ENCODE measurements at regions not wholly inside any gene's neighbourhood (a gene's known extent, or its start where the extent isn't known, plus 50 kb on each side); places are given as distances from the start of the nearest gene placed in this dataset.
"Not testable (repeated sequence)": the region's sequence is repeated elsewhere in the genome, so short reads cannot be mapped to it uniquely, and the experiment has no call there.

DNA sequence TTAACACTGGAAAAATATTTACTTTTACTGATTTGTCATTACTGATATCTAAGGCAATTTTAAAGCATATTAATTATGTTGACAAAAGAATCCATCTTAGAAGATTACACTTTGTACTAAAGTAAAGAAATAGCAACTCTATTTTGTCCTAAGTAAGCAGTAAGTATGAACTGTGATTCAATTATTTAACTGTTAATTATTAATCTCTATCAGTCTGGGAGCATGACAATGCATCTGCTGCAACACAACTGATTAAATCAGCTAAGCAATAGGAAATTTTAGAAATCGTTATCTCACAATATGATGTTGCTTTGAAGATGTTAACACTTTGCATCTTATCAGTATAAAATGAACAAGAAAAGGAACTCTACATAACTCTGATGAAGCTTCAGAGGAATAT, 172.3 kb downstream of the DPY19L2 start:
- TF ChIP-seq, protein P1, sequence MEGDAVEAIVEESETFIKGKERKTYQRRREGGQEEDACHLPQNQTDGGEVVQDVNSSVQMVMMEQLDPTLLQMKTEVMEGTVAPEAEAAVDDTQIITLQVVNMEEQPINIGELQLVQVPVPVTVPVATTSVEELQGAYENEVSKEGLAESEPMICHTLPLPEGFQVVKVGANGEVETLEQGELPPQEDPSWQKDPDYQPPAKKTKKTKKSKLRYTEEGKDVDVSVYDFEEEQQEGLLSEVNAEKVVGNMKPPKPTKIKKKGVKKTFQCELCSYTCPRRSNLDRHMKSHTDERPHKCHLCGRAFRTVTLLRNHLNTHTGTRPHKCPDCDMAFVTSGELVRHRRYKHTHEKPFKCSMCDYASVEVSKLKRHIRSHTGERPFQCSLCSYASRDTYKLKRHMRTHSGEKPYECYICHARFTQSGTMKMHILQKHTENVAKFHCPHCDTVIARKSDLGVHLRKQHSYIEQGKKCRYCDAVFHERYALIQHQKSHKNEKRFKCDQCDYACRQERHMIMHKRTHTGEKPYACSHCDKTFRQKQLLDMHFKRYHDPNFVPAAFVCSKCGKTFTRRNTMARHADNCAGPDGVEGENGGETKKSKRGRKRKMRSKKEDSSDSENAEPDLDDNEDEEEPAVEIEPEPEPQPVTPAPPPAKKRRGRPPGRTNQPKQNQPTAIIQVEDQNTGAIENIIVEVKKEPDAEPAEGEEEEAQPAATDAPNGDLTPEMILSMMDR (IDR thresholded peaks at IDR 0.05; ENCODE audit: unreplicated experiment) = no peak
- Mint-ChIP-seq H3K36me3 (ENCODE audit: insufficient read depth, unreplicated experiment) (no peaks in the 10 kb centered on the region), H3K9me3 (ENCODE audit: unreplicated experiment) (peaks cover 8% of the 10 kb centered on the region), H3K4me1 (ENCODE audit: insufficient read depth, unreplicated experiment) (no peaks in the 10 kb centered on the region), H3K27ac (ENCODE audit: low read depth, unreplicated experiment) (no peak overlapping the region), H3K27me3 (ENCODE audit: insufficient read depth, unreplicated experiment) (peaks cover 96% of the 10 kb centered on the region), H3K4me3 (ENCODE audit: unreplicated experiment) (no peak overlapping the region)
- ChIA-PET CTCF (interaction anchor here (0.6 kb wide), 1 partner anchor 73 kb away, joined by 3 read pairs; no protein-coding TSS in a partner anchor), POLR2A (no interaction called here)
- no peak for DNase-seq (ENCODE audit: unreplicated experiment)
- BruUV-seq (replicated peaks) = no TSS peak
- intact Hi-C loops (cut with micrococcal nuclease) = no loop called here

DNA sequence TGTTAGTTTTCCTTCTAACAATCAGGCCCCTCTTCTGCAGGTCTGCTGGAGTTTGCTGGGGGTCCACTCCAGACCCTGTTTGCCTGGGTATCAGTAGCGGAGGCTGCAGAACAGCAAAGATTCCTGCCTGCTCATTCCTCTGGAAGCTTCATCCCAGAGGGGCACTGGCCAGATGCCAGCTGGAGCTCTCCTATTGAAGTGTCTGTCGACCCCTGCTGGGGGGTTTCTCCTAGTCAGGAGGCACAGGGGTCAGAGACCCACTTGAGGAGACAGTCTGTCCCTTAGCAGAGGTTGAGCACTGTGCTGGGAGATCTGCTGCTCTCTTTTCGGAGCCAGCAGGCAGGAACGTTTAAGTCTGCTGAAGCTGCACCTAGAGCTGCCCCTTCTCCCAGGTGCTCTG, 174.9 kb downstream of the DPY19L2 start:
- POLR2A ChIA-PET; intact Hi-C loops (cut with micrococcal nuclease); BruUV-seq (replicated peaks); H3K27ac Mint-ChIP-seq (ENCODE audit: low read depth, unreplicated experiment); DNase-seq (ENCODE audit: unreplicated experiment); H3K9me3 Mint-ChIP-seq (ENCODE audit: unreplicated experiment); CTCF ChIA-PET; H3K4me1 Mint-ChIP-seq (ENCODE audit: insufficient read depth, unreplicated experiment); H3K36me3 Mint-ChIP-seq (ENCODE audit: insufficient read depth, unreplicated experiment); H3K4me3 Mint-ChIP-seq (ENCODE audit: unreplicated experiment): not testable (repeated sequence)
- peaks cover 86% of the 10 kb centered on the region for H3K27me3 Mint-ChIP-seq (ENCODE audit: insufficient read depth, unreplicated experiment)

DNA sequence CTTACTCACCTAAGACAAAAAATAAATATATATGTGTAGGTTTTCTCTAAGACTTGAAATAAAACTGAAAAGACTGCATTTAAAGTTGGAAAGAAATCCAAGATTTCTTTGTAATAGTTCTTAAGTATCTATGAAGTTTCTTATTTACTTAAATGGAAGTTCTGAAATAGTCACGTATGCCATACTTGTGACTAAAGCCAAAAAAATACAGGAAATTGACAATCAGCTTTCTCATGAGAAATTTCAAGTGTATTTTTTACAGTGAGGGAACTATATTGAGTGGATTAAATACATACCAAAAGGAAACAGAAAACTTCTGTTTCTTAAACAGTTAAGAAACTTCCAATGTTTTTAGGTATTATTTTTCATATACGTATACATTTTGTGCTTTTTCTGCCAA, 188.1 kb downstream of the DPY19L2 start:
- TF ChIP-seq, protein P1 (IDR thresholded peaks at IDR 0.05; ENCODE audit: unreplicated experiment) = no peak
- ChIA-PET POLR2A (interaction anchor here (0.5 kb wide), 1 partner anchor 357 kb away, joined by 3 read pairs; no protein-coding TSS in a partner anchor), CTCF (interaction anchor here (0.6 kb wide), 1 partner anchor 53 kb away, joined by 3 read pairs; no protein-coding TSS in a partner anchor)
- H3K9me3 Mint-ChIP-seq (ENCODE audit: unreplicated experiment) = no peaks in the 10 kb centered on the region
- no peak for DNase-seq (ENCODE audit: unreplicated experiment)
- H3K36me3 Mint-ChIP-seq (ENCODE audit: insufficient read depth, unreplicated experiment) = no peaks in the 10 kb centered on the region
- intact Hi-C loops (cut with micrococcal nuclease) = no loop called here
- no peak overlapping the region for H3K4me3 Mint-ChIP-seq (ENCODE audit: unreplicated experiment)
- BruUV-seq (replicated peaks) = no TSS peak
- H3K27me3 Mint-ChIP-seq (ENCODE audit: insufficient read depth, unreplicated experiment) = peaks cover 78% of the 10 kb centered on the region
- H3K27ac Mint-ChIP-seq (ENCODE audit: low read depth, unreplicated experiment) = no peak overlapping the region
- no peaks in the 10 kb centered on the region for H3K4me1 Mint-ChIP-seq (ENCODE audit: insufficient read depth, unreplicated experiment)

DNA sequence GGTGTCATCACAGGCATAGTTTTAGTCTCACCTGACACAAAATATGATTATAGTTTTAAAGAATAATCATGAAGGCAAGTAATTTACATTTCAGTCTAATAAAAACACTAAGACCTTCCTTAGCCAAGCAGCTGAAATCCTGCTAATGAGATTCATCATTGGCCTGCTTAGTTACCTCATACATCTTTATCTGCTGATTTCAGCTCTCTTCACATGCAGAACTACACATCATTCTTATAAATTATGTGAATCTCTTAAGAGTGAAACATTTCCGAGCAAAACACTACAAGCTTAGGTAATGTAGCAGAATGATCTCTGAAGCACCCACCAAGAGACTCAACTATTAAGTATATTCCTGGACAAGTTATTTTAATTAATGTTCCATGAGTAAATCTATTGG, 198.1 kb downstream of the DPY19L2 start:
- CTCF ChIA-PET = no interaction called here
- no peak for DNase-seq (ENCODE audit: unreplicated experiment)
- Mint-ChIP-seq H3K27ac (ENCODE audit: low read depth, unreplicated experiment) (no peak overlapping the region), H3K27me3 (ENCODE audit: insufficient read depth, unreplicated experiment) (peaks cover 91% of the 10 kb centered on the region), H3K9me3 (ENCODE audit: unreplicated experiment) (no peaks in the 10 kb centered on the region), H3K4me1 (ENCODE audit: insufficient read depth, unreplicated experiment) (no peaks in the 10 kb centered on the region), H3K36me3 (ENCODE audit: insufficient read depth, unreplicated experiment) (no peaks in the 10 kb centered on the region), H3K4me3 (ENCODE audit: unreplicated experiment) (no peak overlapping the region)
- POLR2A ChIA-PET = no interaction called here
- BruUV-seq (replicated peaks) = no TSS peak
- TF ChIP-seq, protein P1 (IDR thresholded peaks at IDR 0.05; ENCODE audit: unreplicated experiment) = no peak
- intact Hi-C loops (cut with micrococcal nuclease) = no loop called here

DNA sequence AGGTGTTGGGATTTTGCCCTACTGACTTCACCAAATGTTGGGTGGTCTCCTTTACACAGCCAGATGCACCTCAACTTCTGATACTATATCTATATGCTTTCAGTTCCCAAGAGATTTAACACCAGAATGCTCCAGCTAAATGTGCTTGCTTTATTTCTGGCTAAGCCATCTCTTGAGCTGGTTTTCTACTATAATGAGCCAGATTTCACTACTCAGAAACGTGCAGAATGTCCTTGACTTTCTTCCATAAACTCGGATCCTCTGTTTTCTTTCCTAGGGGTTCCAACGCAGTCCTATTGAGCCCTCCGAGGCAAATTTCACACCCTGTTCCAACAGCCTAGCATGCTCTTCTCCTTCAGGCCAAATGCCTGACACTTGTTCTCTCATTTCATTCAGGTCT, 200.3 kb downstream of the DPY19L2 start:
- no peak for DNase-seq (ENCODE audit: unreplicated experiment)
- ChIA-PET POLR2A (no interaction called here), CTCF (no interaction called here)
- intact Hi-C loops (cut with micrococcal nuclease) = no loop called here
- Mint-ChIP-seq H3K36me3 (ENCODE audit: insufficient read depth, unreplicated experiment) (no peaks in the 10 kb centered on the region), H3K27ac (ENCODE audit: low read depth, unreplicated experiment) (no peak overlapping the region), H3K9me3 (ENCODE audit: unreplicated experiment) (no peaks in the 10 kb centered on the region), H3K4me3 (ENCODE audit: unreplicated experiment) (no peak overlapping the region), H3K4me1 (ENCODE audit: insufficient read depth, unreplicated experiment) (no peaks in the 10 kb centered on the region), H3K27me3 (ENCODE audit: insufficient read depth, unreplicated experiment) (peaks cover 90% of the 10 kb centered on the region)
- TF ChIP-seq, protein P1 (IDR thresholded peaks at IDR 0.05; ENCODE audit: unreplicated experiment) = no peak
- BruUV-seq (replicated peaks) = no TSS peak

All from MCF 10A (cell line).